Inflammatory macrophage (primary cell): ENCODE measurements at regions not wholly inside any gene's neighbourhood (a gene's known extent, or its start where the extent isn't known, plus 50 kb on each side); places are given as distances from the start of the nearest gene placed in this dataset.
"Not testable (repeated sequence)": the region's sequence is repeated elsewhere in the genome, so short reads cannot be mapped to it uniquely, and the experiment has no call there.

ENCODE experiments used
- DNase-seq, 2 donors: peaks; one replicate each; pipeline ENCODE4 v3.0.0-alpha.2; 2020 to 2022

DNA sequence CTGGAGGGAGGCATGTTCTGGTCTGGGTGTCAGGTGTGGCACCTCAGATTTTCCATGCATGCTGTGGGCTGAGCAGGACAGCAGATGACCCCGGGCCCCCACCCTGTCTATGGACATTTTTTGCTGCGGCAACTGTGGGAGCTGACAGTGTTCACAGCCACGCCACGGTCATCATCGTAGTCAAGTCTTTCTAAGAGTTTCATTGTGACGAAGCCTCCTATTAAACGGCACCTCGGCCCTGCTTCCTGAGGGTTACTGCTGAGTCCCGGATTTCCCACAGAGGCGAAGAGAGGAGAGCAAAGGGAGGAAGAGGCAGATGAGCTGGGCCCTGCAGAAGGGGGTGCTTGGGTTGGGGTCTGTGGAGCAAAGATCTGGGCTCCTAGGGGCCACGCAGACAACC is 152.1 kb upstream of the POTEB2 start:
- DNase-seq, result not testable (repeated sequence)

DNA sequence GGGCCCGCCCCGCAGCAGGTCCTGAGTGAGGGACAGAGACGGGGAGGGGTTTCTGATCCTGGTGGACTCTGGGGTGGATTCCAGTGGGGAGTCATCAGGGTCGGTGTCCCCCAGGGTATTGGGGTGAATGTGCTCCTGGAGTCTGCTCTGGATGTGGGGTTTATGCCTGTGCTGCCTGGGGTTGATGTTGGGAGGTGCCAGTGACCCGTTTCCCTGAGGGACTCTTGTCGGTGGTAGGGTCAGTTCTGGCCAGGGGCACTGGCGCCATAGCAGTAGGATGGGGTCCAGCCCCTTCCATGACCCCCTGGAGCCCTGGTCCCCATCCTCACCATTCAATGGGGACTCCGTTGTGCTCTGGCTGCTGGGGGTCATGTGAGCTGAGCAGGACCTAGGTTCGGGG is 151.2 kb upstream of the POTEB2 start:
- not testable (repeated sequence) for DNase-seq

DNA sequence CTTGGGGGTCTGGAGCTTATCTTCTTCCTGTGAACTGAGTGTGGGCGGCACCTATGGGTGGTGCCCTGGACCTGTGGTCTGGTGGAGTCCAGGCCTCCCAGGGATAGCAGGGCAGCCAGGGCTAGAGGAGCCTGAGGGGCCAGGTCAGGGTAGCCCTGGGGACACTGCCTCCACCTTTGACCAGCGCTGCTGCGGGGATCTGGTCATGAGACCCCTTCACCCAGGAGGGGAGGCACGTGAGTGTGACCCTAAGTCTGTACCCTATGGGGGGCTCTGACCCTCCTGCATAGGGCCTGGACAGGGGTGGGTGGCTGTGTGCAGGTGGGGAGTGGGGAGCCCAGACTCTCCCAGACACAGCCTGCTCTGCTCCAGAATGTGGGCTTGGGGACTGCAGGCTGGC is 150.5 kb upstream of the POTEB2 start:
- DNase-seq, result peak in 1 of 2 donors; percentile 0

DNA sequence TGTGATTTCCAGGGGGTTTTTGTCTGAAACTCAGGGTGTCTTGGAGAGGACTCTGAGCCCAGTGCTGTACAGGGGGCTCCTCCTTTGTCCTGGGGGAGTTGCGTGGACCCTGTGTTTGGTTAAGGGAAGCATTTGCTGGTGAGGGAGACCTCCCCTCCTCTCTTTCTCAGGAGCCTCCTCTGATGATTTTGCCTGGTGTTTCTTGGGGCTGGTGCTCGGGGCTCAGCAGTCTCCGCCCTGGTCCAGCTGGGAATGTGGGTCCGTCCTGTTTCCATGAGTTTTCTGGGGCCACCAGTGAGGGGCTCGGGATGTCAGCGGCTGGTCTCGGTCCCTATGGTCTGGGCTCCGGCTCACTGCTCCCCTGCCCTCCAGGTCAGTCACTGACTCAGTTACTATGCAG is 149.1 kb upstream of the POTEB2 start:
- not testable (repeated sequence) for DNase-seq

DNA sequence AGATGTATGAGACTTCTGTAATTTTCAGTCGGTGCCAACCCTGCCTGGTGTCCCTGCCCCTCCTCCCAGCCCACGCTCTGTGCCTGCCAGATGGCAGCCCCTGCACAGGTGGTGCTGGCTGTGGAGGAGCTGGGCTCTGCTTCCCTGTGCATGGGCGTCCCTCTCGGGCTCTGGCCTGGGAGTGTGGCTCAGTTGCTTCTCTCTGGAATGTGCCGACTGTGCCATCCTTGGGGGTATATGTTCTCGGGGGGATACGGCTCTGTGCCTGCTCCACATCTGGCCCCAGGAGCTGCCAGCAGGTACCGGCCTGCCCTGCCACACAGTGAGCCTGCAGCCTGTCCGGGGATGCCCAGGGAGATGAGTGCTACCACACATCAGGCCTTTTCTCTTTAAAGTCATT is 147.2 kb upstream of the POTEB2 start:
- DNase-seq, result not testable (repeated sequence)

DNA sequence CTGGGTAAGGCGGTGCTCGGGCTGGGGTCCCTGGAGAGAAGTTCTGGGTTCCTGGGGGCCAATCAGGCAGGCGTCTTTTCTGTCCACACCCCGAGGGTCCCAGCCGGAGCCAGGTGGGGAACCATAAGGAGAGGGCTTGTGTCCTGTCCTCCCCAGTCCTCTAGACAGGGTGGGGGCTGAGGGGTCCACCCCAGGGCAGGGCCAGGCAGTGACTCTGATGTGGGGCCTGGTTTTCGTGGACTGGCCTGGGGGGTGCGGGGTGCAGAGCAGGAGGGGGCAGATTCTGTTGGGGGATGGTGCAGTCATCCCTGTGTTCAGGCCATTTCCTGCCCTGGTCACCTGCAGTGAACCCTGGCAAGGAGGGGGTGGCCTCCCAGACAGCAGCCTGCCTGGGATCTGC is 143.5 kb upstream of the POTEB2 start:
- not testable (repeated sequence) for DNase-seq

DNA sequence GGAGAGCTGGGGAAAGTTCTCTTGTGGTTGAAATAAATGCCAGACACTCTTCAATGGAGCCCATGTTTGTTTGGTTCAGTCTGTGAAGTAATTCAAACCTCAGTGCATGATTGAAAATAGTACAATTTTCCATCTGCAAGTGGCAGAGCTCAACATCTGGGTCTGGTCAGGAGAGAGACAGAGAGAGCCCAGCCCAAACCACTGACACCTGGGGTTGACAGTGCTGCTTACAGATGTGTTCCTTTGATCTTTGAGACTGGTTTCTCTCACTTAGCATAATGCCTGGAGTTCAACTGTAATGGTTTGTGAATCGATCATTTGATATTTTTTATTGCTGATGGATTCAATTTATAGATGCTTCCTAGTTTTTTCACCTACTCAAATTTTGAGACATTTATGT is 137.3 kb upstream of the POTEB2 start:
- DNase-seq, result not testable (repeated sequence)

DNA sequence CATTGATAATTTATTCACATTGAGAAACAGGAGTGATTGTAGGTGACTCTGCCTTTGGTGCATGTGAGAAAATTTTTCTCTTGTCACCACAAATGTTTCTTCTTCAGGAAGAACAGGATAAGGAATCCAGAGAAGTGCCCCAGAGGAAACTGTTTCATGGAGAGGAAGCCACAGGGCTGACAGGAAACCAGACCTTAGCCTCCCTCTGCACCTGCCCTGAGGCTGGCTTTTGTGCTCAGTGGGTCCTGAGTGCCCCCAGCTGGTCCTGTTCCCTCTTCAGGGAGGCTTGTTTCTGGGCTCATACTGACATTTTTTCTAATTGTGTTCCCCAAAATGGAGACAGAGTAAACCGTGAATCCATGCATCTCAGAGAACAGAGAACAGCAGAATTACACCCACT is 135.8 kb upstream of the POTEB2 start:
- DNase-seq, result not testable (repeated sequence)

DNA sequence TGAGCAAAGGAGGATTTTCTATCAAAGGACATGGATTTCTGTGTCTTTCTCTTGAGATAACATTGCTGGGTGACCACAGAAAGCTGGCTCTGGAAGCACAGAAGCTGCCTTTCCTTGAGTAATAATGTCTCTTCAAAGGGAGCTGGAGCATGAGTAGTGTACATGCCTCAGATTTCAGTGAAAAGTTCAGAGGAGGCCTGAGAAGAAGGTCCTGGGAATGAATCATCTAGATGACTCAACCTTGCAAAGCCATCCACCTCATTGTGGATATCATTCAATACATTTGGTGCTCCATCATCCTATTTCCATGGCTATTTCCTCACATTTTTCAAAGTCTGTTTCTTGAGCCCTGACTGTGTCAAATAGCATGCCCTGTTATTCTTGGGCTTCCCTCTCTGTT is 125.6 kb upstream of the POTEB2 start:
- not testable (repeated sequence) for DNase-seq

DNA sequence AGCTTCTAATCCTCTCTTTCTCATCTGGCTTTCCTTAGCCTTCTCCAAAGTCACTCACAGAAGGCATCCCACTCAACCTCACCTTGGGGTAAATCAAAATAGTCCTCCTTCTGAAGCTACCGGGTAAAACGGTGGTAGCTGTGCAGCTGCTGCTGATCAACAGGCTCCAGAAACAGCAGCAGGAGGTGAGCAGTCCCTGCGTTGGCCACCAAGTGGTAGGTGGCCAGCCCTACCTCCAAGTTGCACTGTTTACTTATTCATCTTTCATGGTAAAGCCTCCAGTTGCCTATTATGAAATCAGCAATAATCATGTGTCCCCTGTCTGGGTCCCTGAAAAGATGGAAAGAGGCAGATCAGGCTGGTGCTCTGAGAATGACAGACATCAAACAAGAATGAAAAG is 125.1 kb upstream of the POTEB2 start:
- DNase-seq, result not testable (repeated sequence)

DNA sequence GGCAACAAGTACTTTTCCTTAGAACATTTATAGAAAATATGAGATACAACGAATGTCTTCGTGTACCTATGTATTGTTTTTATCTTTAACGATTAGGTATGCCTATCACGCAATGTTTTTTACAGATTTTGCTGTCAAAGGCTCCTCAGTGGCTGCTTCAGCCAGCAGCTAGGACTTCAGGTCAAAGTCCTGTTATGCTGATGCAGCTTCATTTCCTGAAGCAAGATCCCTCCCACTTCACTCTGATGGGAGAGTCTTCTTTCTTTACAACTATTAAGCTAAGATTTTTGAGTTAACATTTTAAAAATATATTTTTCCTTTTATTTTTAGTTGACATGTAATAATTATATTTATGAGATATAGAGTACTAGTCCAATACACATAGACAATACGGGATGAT is 120.7 kb upstream of the POTEB2 start:
- DNase-seq, result not testable (repeated sequence)

DNA sequence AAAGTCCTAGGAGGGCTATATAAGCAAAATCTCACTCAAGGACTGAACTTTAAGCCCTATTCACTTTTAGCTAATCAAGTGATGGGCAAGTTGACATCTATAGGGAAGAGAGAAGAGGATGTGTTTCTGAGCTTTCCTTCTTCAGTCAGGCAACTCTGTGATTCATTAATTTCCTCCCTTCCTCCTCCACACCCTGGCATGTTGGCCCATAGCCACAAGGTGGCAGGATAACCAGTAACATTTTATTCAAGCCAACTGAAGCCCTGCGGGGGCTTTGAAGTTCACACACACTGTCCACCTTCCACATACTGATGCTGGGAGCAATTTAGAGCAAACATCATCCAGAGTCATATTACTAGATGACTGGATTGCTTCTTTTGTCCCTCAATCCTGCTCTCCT is 111.9 kb upstream of the POTEB2 start:
- not testable (repeated sequence) for DNase-seq

DNA sequence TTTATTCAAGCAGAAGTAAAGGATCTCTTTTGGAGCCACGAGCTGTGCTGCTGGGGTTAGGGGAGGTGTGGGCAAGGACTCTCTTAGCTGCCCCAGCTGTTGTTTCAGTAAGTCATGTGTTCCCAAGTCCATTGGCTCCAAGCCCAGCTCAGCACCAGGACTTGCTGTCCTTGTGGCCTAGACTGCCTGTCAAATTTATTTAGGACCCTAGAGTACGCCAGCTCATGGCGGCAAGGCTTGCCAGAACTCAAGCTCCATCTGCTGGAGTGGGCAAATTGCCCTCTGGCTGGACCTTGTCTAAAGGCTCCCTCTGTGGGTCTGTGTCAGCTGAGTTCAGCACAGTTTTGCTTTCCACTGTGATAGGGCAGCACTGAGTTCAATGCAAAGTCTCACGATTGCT is 106.6 kb upstream of the POTEB2 start:
- DNase-seq, result not testable (repeated sequence)

DNA sequence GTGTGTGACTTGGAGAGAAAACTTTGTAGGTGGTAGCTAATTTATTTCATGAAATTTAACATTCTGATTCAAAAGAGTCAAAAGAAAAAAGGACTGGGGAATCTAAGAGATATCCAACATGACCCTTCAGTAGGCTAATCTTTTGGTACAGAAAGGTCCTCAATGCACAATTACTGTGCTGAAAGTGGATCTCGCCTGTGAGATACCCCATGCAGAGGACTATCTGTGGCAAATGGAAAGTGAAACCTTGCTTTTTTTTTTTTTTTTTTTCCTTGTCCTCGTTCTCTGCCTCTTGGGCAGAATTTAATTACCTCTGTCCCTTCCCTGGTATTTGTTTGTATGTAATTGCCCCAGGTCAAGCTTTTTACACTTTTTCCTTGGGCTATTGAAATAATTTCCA is 93.2 kb upstream of the POTEB2 start:
- DNase-seq, result not testable (repeated sequence)

DNA sequence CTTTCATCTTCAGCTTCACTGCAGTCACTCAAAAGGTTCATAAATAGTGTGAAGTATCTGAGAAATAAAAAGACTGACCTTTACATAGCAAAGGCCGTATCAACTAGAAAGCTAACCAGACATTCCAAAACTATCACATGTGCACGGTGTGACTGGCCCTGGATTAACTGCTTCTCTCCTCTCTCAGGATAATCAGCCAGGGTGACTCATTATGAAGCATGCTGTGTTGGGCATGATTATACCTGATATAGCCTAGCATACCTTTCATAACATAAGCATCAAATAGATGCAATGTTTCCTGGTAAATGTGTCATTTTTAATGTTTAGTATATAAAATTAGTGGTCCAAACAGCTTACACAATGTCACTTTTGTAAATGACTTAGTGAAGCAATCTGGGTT is 63.2 kb upstream of the POTEB2 start:
- not testable (repeated sequence) for DNase-seq
